ENCODE measurements at regions not wholly inside any gene's neighbourhood (a gene's known extent, or its start where the extent isn't known, plus 50 kb on each side); places are given as distances from the start of the nearest gene placed in this dataset.

GRCh38 chr9:20032413-20033006 lies 243.7 kb upstream of the SLC24A2 start:
- CTCF ChIA-PET, result no interaction called here
- POLR2A ChIA-PET, result no interaction called here
- Histone ChIP-seq H3K4me1 (no peaks in the 10 kb centered on the region), H3K27ac (no peak overlapping the region), H3K4me2 (no peak overlapping the region), H3K9me3 (no peaks in the 10 kb centered on the region), H3K4me3 (no peak overlapping the region)
- DNase-seq (ENCODE audit: low read depth in 1 of 2, low spot score in 1 of 2) (no peak), ATAC-seq (no peak), FAIRE-seq (no peak)
- TF ChIP-seq BCL3 (IDR thresholded peaks at IDR 0.05), result no peak
- TF ChIP-seq EHF (CRISPR knock-in tag; IDR thresholded peaks at IDR 0.05), result no peak
- WGBS (ENCODE audit: missing lambda C conversion rate), result 67% methylated on average over 8 of the region's 8 CpGs

- DNase-seq (ENCODE audit: low read depth in 1 of 2, low spot score in 1 of 2), result no peak
- ATAC-seq, result no peak
- no peak overlapping the region for H3K4me3 ChIP-seq
- CTCF ChIA-PET, result no interaction called here
- TF ChIP-seq ZC3H11A (IDR thresholded peaks at IDR 0.05) (no peak), USF2 (IDR thresholded peaks at IDR 0.05) (no peak), NFE2L2 (conservative IDR thresholded peaks at IDR 0.05; ENCODE audit: low read length) (no peak), RNF2 (IDR thresholded peaks at IDR 0.05; ENCODE audit: borderline replicate concordance, low read depth) (no peak), TFCP2L1 (CRISPR knock-in tag; IDR thresholded peaks at IDR 0.05) (no peak), ZSCAN20 (CRISPR knock-in tag; IDR thresholded peaks at IDR 0.05) (no peak), ZFP36 (IDR thresholded peaks at IDR 0.05; ENCODE audit: borderline replicate concordance, partially characterized antibody) (no peak), CHD4 (IDR thresholded peaks at IDR 0.05; ENCODE audit: borderline replicate concordance) (no peak), GATA3 (IDR thresholded peaks at IDR 0.05; ENCODE audit: borderline replicate concordance) (no peak), RAD21 (conservative IDR thresholded peaks at IDR 0.05 in 1 of 2, IDR thresholded peaks at IDR 0.05 in 1 of 2) (no peak), MYC (IDR thresholded peaks at IDR 0.05; ENCODE audit: borderline replicate concordance, low read length) (no peak), HMGXB4 (CRISPR knock-in tag; IDR thresholded peaks at IDR 0.05; ENCODE audit: borderline replicate concordance) (no peak)
- no peak for FAIRE-seq
- no peak overlapping the region for H3K4me2 ChIP-seq
- no peak overlapping the region for H3K27ac ChIP-seq
- POLR2A ChIA-PET, result no interaction called here
- no peaks in the 10 kb centered on the region for H3K4me1 ChIP-seq
- WGBS (ENCODE audit: missing lambda C conversion rate), result 20% methylated on average over 6 of the region's 6 CpGs
- no peaks in the 10 kb centered on the region for H3K9me3 ChIP-seq
Observed at GRCh38 chr9:20031836-20032235, 243.0 kb upstream of the SLC24A2 start.

- Histone ChIP-seq H3K9me3 (no peaks in the 10 kb centered on the region), H3K4me1 (no peaks in the 10 kb centered on the region), H3K4me3 (no peak overlapping the region), H3K4me2 (no peak overlapping the region), H3K27ac (no peak overlapping the region)
- TF ChIP-seq EP300 (IDR thresholded peaks at IDR 0.05), result no peak
- no peak for TF ChIP-seq RFX5 (IDR thresholded peaks at IDR 0.05)
- TF ChIP-seq KDM1A (IDR thresholded peaks at IDR 0.05; ENCODE audit: low read depth), result no peak
- no peak for TF ChIP-seq SMC3 (IDR thresholded peaks at IDR 0.05)
- no peak for TF ChIP-seq RCOR1 (IDR thresholded peaks at IDR 0.05; ENCODE audit: low read depth, low read length)
- TF ChIP-seq ZSCAN20 (CRISPR knock-in tag; IDR thresholded peaks at IDR 0.05), result no peak
- TF ChIP-seq MAZ (IDR thresholded peaks at IDR 0.05; ENCODE audit: borderline replicate concordance, low read depth, low read length), result no peak
- TF ChIP-seq MAX (IDR thresholded peaks at IDR 0.05), result no peak
- no peak for TF ChIP-seq SREBF2 (IDR thresholded peaks at IDR 0.05)
- no peak for TF ChIP-seq RAD21 (conservative IDR thresholded peaks at IDR 0.05 in 1 of 2, IDR thresholded peaks at IDR 0.05 in 1 of 2)
- no peak for TF ChIP-seq HOXB13 (CRISPR knock-in tag; IDR thresholded peaks at IDR 0.05; ENCODE audit: low read depth)
- no peak for TF ChIP-seq FOSB (CRISPR knock-in tag; IDR thresholded peaks at IDR 0.05)
- TF ChIP-seq TP53 (CRISPR knock-in tag; IDR thresholded peaks at IDR 0.05), result no peak
- TF ChIP-seq CHD4 (IDR thresholded peaks at IDR 0.05; ENCODE audit: borderline replicate concordance), result no peak
- TF ChIP-seq CBX2 (IDR thresholded peaks at IDR 0.05; ENCODE audit: borderline replicate concordance, low read depth), result no peak
- no peak for TF ChIP-seq KDM5A (IDR thresholded peaks at IDR 0.05)
- no peak for TF ChIP-seq NR3C1 (IDR thresholded peaks at IDR 0.05)
- TF ChIP-seq CEBPB (IDR thresholded peaks at IDR 0.05), result no peak
- no peak for TF ChIP-seq TFCP2L1 (CRISPR knock-in tag; IDR thresholded peaks at IDR 0.05)
- TF ChIP-seq E2F6 (IDR thresholded peaks at IDR 0.05; ENCODE audit: borderline replicate concordance, low read depth), result no peak
- DNase-seq (ENCODE audit: low read depth in 1 of 2, low spot score in 1 of 2), result no peak
- 37% methylated on average over 2 of the region's 2 CpGs for WGBS (ENCODE audit: missing lambda C conversion rate)
- POLR2A ChIA-PET, result no interaction called here
- ATAC-seq, result no peak
- CTCF ChIA-PET, result no interaction called here
- FAIRE-seq, result no peak
Observed at GRCh38 chr9:20030671-20031070, 241.8 kb upstream of the SLC24A2 start.
